ENCODE measurements at regions not wholly inside any gene's neighbourhood (a gene's known extent, or its start where the extent isn't known, plus 50 kb on each side); places are given as distances from the start of the nearest gene placed in this dataset.

- TF ChIP-seq POLR2A (IDR thresholded peaks at IDR 0.05), result no peak
- TF ChIP-seq CTCF (IDR thresholded peaks at IDR 0.05), result no peak
Measured at GRCh38 chr2:21307037-21307436, 183.3 kb downstream of the TDRD15 start.

All from heart left ventricle (tissue), 13 donors.